ENCODE measurements at regions not wholly inside any gene's neighbourhood (a gene's known extent, or its start where the extent isn't known, plus 50 kb on each side); places are given as distances from the start of the nearest gene placed in this dataset.

DNA sequence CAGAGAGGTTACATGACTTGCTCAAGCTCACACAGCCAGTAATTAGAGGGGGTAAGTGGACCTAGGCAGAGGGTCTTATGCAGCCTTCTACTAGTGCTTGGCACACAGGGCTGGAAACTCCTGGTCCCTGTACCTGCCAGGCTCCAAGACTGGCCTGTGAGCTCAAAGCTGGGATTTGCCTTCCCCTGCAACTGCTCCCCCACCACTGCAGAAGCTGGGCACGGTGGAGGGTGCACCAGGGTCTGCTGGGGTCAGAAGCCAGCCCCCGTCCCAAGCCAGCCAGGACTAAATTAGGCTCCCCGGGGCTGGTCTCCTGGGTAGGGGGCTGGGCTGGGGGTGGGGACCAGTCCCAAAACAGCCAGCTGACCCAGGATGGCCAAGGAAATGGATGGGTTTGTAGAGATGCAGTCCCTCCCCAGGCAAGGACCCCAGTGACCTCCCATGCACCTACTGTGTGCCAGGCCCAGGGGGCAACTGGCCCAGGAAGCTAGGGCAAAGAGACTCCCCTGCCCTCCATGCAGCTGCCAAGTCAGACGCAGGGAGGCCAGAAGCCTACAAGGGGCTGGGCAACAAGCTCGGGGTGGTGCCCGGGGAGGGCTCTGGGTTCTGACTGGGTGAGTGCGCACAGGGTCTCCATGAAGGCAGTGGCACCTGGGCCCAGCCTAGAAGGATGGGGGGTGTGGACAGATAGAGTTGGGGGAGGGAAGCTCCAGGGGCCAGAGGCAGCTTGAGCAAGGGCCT is 51.8 kb upstream of the LINGO1 start:
- TF ChIP-seq, protein P1, sequence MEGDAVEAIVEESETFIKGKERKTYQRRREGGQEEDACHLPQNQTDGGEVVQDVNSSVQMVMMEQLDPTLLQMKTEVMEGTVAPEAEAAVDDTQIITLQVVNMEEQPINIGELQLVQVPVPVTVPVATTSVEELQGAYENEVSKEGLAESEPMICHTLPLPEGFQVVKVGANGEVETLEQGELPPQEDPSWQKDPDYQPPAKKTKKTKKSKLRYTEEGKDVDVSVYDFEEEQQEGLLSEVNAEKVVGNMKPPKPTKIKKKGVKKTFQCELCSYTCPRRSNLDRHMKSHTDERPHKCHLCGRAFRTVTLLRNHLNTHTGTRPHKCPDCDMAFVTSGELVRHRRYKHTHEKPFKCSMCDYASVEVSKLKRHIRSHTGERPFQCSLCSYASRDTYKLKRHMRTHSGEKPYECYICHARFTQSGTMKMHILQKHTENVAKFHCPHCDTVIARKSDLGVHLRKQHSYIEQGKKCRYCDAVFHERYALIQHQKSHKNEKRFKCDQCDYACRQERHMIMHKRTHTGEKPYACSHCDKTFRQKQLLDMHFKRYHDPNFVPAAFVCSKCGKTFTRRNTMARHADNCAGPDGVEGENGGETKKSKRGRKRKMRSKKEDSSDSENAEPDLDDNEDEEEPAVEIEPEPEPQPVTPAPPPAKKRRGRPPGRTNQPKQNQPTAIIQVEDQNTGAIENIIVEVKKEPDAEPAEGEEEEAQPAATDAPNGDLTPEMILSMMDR (IDR thresholded peaks at IDR 0.05): no peak
- no peak for TF ChIP-seq POLR2A (IDR thresholded peaks at IDR 0.05)

Measured in ovary (tissue), 3 donors.